GM18873 (cell line): ENCODE measurements at regions not wholly inside any gene's neighbourhood (a gene's known extent, or its start where the extent isn't known, plus 50 kb on each side); places are given as distances from the start of the nearest gene placed in this dataset.

Experiments
- ATAC-seq: cut with Tn5 transposase; IDR thresholded peaks from one replicate; pipeline ENCODE4 v1.9.1; 2021; ENCODE audit warnings: mild to moderate bottlenecking, moderate library complexity, moderate number of reproducible peaks; ENCODE audit not compliant: unreplicated experiment, low FRiP score

- ATAC-seq: no peak
These were observed 587.7 kb upstream of the ADGRL4 start for GRCh38 chr1:79594121-79594698.

GRCh38 chr1:79592707-79593106, 586.2 kb upstream of the ADGRL4 start:
- ATAC-seq: no peak

GRCh38 chr1:79588719-79589118, 582.2 kb upstream of the ADGRL4 start:
- ATAC-seq: no peak

- no peak for ATAC-seq
These were observed 580.7 kb upstream of the ADGRL4 start for GRCh38 chr1:79587229-79587628.

GRCh38 chr1:79585801-79586200, 579.3 kb upstream of the ADGRL4 start:
- ATAC-seq: no peak

- no peak for ATAC-seq
These were observed 568.9 kb upstream of the ADGRL4 start for GRCh38 chr1:79575424-79575823.

- ATAC-seq: no peak
These were observed 561.9 kb upstream of the ADGRL4 start for GRCh38 chr1:79568411-79568810.

- ATAC-seq: no peak
These were observed 555.0 kb upstream of the ADGRL4 start for GRCh38 chr1:79561521-79561978.

GRCh38 chr1:79556189-79556588, 549.7 kb upstream of the ADGRL4 start:
- no peak for ATAC-seq

GRCh38 chr1:79554688-79555087, 548.2 kb upstream of the ADGRL4 start:
- no peak for ATAC-seq

- ATAC-seq: no peak
These were observed 544.8 kb upstream of the ADGRL4 start for GRCh38 chr1:79551321-79551720.

- ATAC-seq: no peak
These were observed 543.9 kb upstream of the ADGRL4 start for GRCh38 chr1:79550402-79550801.

- no peak for ATAC-seq
These were observed 542.7 kb upstream of the ADGRL4 start for GRCh38 chr1:79549201-79549600.

- no peak for ATAC-seq
These were observed 541.0 kb upstream of the ADGRL4 start for GRCh38 chr1:79547514-79547913.

GRCh38 chr1:79543394-79543793, 536.9 kb upstream of the ADGRL4 start:
- ATAC-seq: no peak

- ATAC-seq: no peak
These were observed 532.5 kb upstream of the ADGRL4 start for GRCh38 chr1:79539001-79539400.

- ATAC-seq: no peak
These were observed 526.0 kb upstream of the ADGRL4 start for GRCh38 chr1:79532555-79532954.

GRCh38 chr1:79531790-79532189, 525.3 kb upstream of the ADGRL4 start:
- no peak for ATAC-seq

- ATAC-seq: no peak
These were observed 523.9 kb upstream of the ADGRL4 start for GRCh38 chr1:79530476-79530875.

GRCh38 chr1:79530055-79530454, 523.5 kb upstream of the ADGRL4 start:
- no peak for ATAC-seq

GRCh38 chr1:79524126-79524525, 517.6 kb upstream of the ADGRL4 start:
- ATAC-seq: no peak

GRCh38 chr1:79519084-79519760, 512.7 kb upstream of the ADGRL4 start:
- ATAC-seq: no peak
